ENCODE measurements at regions not wholly inside any gene's neighbourhood (a gene's known extent, or its start where the extent isn't known, plus 50 kb on each side); places are given as distances from the start of the nearest gene placed in this dataset.

DNA sequence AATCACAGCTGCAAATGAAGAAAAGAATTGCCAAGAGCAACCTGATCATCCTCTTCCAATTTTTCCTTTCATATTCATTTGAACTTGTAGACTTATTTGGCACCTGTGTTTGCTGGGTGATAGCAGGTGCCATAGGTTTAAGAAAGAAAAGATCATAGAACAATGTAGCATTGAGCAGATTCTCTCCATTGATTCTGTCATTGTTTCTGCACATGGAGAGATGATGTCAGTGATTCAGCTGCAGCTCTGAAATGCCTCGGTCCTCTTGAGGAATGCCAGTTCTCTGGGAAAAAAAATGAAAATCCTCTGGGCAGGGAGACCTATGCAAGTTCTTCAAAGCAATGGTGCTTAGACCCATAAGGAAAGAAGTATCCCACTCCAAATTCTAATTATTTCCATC is 418.1 kb upstream of the KLF4 start:
- Histone ChIP-seq H3K4me3 (no peak overlapping the region), H3K27ac (no peak overlapping the region), H3K9me3 (peaks cover 0 to 22% (median 4%) of the 10 kb centered on the region in 11 donors), H3K4me1 (peaks cover 0 to 9% (median 0%) of the 10 kb centered on the region in 9 donors), H3K36me3 (no peaks in the 10 kb centered on the region), H3K27me3 (no peaks in the 10 kb centered on the region)
- no peak for ATAC-seq
- TF ChIP-seq, protein P1, sequence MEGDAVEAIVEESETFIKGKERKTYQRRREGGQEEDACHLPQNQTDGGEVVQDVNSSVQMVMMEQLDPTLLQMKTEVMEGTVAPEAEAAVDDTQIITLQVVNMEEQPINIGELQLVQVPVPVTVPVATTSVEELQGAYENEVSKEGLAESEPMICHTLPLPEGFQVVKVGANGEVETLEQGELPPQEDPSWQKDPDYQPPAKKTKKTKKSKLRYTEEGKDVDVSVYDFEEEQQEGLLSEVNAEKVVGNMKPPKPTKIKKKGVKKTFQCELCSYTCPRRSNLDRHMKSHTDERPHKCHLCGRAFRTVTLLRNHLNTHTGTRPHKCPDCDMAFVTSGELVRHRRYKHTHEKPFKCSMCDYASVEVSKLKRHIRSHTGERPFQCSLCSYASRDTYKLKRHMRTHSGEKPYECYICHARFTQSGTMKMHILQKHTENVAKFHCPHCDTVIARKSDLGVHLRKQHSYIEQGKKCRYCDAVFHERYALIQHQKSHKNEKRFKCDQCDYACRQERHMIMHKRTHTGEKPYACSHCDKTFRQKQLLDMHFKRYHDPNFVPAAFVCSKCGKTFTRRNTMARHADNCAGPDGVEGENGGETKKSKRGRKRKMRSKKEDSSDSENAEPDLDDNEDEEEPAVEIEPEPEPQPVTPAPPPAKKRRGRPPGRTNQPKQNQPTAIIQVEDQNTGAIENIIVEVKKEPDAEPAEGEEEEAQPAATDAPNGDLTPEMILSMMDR (IDR thresholded peaks at IDR 0.05) = no peak
- DNase-seq = no peak
- intact Hi-C loops (cut with DNase I) = loop anchor here in 1 of 10 donors (10.0 kb wide), 1 partner anchor 83 kb away; no protein-coding TSS in a partner anchor
- 19 to 20% methylated on average over 1 of the region's 1 CpG for WGBS, 2 donors

DNA sequence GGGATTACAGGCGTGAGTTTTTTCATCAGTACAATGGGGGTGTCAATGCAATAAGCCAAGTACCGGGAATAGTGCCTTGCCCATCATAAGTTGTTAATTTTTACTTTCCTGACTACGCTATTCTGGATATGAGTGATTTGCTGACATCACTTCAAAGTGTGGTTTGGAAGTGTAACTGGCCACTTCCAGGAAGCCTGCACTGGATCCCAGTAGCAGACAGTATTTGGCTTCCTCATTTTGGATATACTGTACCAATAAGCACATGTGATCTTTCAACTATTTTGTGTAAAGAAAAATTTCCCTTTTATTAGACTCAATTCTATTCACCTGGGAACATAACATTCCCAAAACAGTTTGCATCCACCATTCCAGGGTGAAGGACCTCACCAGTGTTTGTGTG is 417.7 kb upstream of the KLF4 start:
- peaks cover 0 to 9% (median 0%) of the 10 kb centered on the region in 9 donors for H3K4me1 ChIP-seq
- ATAC-seq = peak in 5 of 8 donors; percentile 39 to 61 (median 55)
- no peaks in the 10 kb centered on the region for H3K36me3 ChIP-seq
- WGBS, 2 donors = 85 to 86% methylated on average over 3 of the region's 3 CpGs
- H3K9me3 ChIP-seq = peaks cover 0 to 22% (median 2%) of the 10 kb centered on the region in 11 donors
- TF ChIP-seq, protein P1 (IDR thresholded peaks at IDR 0.05) = no peak
- intact Hi-C loops (cut with DNase I) = loop anchor here in 1 of 10 donors (10.0 kb wide), 1 partner anchor 82 kb away; no protein-coding TSS in a partner anchor
- no peak overlapping the region for H3K4me3 ChIP-seq
- no peak for DNase-seq
- H3K27me3 ChIP-seq = no peaks in the 10 kb centered on the region
- peak overlapping the region in 1 of 10 donors; percentile 16 for H3K27ac ChIP-seq

DNA sequence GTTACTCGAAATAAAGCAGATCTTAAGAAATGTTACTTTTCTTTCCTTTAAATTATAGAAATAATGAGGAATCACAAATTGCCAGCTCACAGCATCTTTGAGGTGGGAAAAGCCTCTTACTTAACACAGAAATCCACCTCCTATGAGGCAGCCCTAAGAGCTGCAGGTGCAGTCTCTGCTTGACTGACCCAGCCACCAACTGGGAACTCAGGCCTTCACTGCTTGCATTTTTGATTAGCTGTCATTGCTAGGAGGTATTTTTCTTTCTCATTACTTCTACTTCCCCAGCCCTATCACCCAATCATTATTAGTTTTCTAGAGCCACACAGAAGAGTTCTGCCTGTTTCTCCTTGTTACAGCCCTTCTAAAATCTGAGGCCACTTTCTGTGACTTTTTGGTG is 416.5 kb upstream of the KLF4 start:
- Histone ChIP-seq H3K27ac (peak overlapping the region in 2 of 10 donors; percentile 16 to 30), H3K36me3 (no peaks in the 10 kb centered on the region), H3K4me3 (no peak overlapping the region), H3K9me3 (peaks cover 0 to 23% (median 0%) of the 10 kb centered on the region in 11 donors), H3K4me1 (peaks cover 0 to 9% (median 0%) of the 10 kb centered on the region in 9 donors), H3K27me3 (no peaks in the 10 kb centered on the region)
- WGBS, 2 donors = 81 to 85% methylated on average over 1 of the region's 1 CpG
- intact Hi-C loops (cut with DNase I) = loop anchor here in 1 of 10 donors (10.0 kb wide), 1 partner anchor 81 kb away; no protein-coding TSS in a partner anchor
- TF ChIP-seq, protein P1 (IDR thresholded peaks at IDR 0.05) = no peak
- DNase-seq (no peak), ATAC-seq (no peak)

DNA sequence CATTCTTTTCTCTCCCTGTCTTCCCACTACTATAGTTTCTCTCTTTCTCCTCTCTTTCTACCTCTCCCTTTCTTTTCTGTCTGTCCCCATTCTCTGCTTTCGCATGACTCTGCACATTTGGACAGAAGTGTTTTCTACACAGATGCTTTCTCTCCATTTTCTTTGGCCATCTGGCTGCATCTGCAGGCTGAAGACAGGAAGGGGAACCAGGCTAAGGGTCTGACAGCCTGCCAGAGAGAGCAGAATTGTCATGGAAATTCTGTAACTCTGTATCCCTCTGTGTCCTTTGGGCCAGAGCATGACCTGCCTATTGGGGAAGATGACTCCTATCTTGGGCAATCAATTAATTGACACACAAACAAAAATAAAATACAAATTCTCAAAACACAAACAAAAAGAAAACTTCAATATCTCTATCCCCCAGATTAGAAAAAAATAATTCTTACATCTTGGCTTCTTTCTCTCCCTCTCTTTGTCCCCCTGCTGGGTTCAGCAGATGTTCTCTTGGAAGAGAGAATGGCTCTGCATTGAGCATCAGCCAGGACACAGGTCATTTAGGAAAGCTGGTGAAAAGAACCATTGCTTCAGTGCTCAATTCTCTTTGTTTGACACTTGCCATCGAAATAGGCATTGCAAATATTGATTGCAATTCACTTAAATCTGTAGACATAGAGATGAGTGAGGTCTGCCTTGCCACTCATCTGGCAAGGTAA is 415.9 kb upstream of the KLF4 start:
- Histone ChIP-seq H3K4me1 (peaks cover 0 to 9% (median 0%) of the 10 kb centered on the region in 9 donors), H3K4me3 (no peak overlapping the region), H3K27ac (peak overlapping the region in 1 of 10 donors; percentile 30), H3K27me3 (no peaks in the 10 kb centered on the region), H3K9me3 (peaks cover 0 to 23% (median 0%) of the 10 kb centered on the region in 11 donors), H3K36me3 (no peaks in the 10 kb centered on the region)
- intact Hi-C loops (cut with DNase I) = loop anchor here in 1 of 10 donors (10.0 kb wide), 1 partner anchor 81 kb away; no protein-coding TSS in a partner anchor
- TF ChIP-seq, protein P1 (IDR thresholded peaks at IDR 0.05) = no peak
- 62 to 79% methylated on average over 2 of the region's 2 CpGs for WGBS, 2 donors
- DNase-seq (peak in 1 of 2 donors; percentile 17), ATAC-seq (peak in 7 of 8 donors; percentile 49 to 85 (median 74))

Measured in heart right ventricle (tissue), 16 donors.